ENCODE measurements at regions not wholly inside any gene's neighbourhood (a gene's known extent, or its start where the extent isn't known, plus 50 kb on each side); places are given as distances from the start of the nearest gene placed in this dataset.
"Not testable (repeated sequence)": the region's sequence is repeated elsewhere in the genome, so short reads cannot be mapped to it uniquely, and the experiment has no call there.

DNA sequence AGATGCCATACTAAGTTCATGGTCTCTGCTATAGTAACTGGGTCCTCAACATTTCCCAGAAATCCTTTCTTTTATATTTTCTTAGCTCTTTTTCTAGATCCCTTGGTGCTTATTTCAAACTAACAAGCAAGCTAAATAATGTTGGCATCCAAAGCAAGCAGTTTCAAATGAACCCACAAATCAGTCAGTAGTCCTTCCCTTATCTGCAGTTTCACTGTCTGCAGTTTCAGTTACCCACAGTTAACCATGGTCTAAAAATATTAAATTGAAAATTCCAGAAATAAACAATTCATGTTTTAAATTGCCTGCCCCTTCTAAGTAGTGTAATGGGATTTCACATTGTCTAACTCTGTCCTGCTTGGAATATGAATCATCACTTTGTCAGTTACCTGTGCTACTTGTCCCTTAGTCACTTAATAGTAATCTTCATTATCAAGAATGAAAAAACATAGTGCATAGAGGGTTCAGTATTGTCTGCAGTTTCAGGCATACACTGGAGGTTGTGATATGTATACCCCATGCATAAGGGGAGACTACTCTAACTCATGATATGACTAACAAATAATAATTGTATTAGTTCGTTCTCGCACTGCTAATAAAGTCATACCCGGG lies 633.7 kb downstream of the MECOM start:
- no peak for DNase-seq

DNA sequence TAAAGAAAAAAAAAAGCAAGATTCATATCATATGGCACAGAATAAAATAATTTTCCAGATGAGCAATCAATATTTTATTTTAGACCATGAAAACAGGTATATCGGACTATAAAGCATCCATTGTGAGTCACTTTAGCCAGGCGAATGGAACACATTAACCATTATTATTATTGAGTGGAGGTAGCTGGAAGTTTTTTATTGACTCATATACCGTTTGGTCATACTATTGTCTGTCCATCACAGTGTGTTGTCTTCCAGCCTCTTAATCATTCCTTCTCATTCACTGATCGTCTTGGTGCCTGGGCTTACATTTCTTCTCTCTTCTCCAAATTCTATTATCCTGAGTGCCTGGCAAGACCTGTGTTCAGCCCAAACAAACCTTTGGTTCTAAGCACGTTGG lies 634.8 kb downstream of the MECOM start:
- no peak for DNase-seq

DNA sequence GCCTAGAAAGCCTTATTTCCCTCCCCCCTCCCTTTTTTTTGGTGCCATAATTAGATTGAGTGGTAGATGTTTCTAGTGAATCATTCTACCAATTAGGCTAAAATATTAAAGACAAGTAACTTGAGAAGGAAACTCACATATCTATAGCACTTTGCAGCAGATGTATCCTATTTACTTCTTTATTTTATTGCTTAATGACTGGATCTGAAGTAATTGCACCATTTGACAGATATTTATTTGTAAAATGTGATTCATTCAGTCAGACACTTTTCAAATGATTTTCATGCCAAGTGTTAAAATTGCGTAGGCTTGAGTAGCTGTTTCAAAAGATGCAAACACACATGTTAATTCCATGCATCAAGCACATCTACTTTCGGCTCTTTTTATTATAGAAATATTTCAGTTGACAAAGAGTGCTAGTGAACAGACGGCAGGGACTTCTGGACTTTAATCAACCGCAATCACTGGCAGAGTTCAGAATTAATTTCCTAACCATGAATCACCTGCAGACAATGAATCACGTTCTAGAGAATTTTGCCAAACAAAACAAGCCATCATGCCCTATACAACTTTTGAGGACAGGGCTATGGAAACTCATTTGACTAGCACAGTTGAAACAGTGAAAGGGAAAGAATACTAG lies 636.8 kb downstream of the MECOM start:
- DNase-seq = no peak

DNA sequence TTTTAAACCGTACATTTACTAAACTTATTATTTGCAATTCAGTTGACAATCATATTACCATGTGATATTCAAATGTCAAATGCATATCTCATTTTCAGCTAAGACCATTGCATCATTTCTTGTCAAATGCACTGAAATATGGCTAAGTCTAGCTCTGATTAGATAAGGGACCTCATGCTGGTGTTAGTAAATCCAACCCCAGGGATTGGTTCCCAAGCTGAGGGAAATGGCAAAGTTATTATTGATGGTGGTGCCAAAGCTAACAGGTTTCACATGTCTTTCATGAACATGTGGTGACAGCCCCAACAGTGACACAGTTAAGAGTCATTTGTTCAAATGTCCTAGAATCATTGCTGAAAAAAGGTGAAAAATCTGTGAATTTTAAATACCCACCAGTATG lies 641.1 kb downstream of the MECOM start:
- no peak for DNase-seq

DNA sequence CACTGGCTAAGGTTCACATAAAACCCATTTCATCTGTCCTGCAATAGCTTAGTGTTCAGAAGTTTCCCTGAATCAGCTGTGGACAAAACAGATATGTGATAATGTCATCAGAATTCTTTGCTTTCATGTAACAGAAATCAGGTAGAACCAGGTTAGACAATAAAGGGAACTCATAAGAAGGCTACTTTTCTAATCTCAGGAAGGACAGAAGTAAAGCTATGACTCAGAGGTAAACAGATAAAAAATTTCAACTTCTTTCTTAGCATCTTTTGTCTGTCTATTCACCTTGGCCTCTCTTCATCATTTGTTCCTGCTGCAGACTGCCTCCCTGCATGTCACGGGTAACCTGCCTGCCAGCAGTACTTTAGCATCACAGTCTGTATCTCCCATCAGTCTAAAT lies 643.1 kb downstream of the MECOM start:
- no peak for DNase-seq

DNA sequence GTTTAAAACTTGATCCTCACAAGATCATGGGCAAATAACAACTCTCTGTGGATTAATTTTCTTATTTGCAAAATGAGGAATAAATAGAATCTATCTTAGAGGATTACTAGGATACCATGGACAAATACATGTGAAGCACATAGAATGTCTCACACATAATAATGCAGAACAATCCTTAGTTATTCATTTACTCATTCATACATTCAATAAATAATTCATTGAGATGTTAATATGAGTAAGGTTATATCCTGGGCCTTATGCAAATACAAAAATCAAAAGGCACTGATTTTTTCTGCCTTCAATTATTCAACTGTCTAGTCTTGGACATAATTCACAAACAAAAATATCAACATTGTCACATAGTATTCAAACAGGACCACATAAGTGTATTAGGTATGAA lies 654.1 kb downstream of the MECOM start:
- DNase-seq = no peak

DNA sequence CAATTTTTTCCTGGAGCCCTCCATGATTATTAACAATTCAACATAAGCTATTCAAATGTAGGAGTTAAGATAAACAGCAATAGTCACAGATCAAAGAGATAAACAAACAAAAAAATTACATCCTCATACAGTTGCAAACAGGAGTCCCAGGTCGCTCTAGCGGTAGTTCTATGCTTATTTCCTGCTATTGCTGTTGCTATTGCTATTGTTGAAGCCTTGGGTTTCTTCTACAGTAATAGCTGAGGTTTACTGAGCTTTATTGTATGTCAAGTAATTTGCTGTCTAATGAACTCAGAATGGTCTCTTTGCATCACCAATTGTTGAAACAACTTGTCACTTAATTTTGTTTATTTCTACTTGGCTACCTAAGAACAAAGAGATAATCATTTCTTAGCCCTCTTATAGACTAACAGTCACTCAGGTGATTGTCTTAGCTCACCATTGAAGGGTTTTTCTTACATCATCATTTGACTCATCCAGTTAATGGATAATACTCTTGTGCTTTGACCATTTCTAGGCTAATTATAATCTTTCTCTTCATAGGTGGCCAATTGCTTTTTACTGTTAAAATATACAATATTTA lies 654.6 kb downstream of the MECOM start:
- no peak for DNase-seq

DNA sequence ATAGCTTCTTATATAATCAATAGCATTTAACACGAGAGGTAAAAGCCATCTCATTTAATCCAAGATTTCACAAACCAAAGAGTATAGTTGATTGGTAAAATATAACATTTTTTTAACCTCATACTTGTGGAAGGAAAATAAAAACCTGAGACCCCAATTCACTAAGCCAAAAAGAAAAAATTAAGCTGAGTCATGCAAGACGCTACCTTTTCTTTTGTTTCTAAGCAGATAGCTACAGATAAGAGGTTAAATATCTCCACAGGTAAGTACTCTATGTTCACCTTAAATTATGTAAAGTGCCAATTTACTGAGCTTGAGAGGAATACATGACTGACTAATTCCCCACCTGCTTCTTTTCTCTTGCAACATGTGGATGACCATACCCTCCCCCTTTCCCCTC lies 656.4 kb downstream of the MECOM start:
- DNase-seq = no peak

DNA sequence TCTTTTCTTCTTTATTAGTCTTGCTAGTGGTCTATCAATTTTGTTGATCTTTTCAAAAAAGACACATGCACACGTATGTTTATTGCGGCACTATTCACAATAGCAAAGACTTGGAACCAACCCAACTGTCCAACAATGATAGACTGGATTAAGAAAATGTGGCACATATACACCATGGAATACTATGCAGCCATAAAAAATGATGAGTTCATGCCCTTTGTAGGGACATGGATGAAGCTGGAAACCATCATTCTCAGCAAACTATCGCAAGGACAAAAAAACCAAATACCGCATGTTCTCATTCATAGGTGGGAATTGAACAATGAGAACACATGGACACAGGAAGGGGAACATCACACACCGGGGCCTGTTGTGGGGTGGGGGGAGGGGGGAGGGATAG lies 657.1 kb downstream of the MECOM start:
- DNase-seq = not testable (repeated sequence)

DNA sequence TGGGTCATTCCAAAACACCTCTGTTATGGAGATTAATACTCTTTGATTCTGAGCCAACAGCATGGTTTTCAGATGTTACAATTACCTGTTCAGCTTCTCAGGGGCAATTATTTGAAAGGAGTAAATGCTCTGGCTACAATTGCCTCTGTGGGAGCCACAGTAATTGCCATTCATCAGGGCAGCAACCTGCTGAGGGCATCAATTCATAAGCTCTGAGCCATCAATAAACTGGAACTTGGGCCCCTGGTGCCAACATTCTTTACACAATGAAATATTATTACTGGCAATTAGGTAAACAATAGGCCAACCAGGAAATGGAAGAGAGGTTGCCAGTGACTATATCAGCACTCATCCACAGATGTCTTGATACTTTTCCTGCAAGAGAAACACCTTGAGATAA lies 660.8 kb downstream of the MECOM start:
- no peak for DNase-seq

DNA sequence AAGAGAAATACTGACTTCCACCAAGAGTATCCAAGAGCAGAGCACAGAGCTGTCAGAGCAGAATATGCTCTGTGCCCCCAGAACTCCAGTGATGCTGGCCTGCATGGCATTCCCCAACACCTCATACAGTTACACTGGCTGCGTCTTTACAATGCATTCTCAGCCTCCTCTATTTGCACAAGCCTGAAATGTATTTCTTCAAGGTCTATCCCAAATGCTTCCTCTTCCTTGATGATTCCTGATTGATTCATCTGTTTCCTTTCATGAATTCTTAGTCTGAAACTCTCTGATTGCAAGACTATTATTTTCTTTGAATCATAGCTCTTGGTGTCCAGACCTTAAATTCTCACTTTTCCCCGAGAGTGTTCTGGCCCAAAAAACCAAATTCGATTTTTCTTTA lies 664.7 kb downstream of the MECOM start:
- no peak for DNase-seq

DNA sequence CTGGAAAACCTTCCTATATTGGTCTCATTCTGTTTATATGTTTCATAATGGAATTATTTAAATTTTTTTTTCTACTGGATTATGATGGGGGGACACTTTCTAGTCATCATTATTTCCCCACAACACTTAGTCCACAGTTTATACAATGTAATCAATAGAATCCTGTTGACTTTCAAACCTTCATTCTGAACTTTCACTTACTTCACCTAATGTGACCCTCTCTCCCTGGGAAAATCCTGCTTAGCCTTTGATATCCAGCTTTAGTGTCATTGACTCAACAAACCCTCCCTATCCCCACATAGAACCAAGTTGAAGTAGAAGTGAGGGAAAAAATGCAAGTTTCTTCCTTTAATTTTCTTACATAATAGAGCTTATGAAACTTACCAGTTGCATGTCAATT lies 666.0 kb downstream of the MECOM start:
- no peak for DNase-seq

DNA sequence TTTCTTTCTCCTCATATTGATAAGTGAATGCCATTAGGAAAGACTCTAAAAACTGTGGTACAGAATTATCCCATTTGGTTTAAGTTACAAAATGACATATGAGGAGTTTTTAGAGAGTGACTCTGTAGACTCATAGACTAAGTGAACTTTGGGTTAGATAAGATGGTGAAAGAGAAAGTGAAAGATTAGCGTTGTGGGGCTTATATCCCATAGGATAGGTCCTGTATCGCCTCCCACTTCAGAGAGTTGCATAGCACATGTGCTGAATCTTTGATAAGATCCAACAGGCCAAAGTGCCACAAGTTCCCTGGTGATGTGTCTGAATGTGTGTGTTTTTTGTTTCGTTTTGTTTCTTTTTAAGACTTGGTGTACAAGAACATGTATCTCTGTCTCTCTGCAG lies 666.9 kb downstream of the MECOM start:
- no peak for DNase-seq

DNA sequence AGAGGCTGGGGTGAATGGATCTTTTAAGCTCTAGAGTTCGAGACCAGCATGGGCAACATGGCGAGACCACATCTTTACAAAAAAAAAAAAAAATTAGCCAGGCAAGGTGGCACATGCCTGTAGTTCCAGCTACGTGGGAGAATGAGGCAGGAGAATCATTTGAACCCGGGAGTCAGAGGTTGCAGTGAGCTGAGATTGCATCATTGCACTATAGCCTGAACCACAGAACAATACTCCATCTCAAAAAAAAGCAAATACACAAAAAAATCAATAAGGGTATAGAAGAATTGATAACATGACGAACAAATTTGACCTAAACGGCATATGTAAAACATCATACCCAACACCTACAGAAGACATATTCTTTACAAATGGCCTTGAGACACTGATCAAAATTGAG lies 668.4 kb downstream of the MECOM start:
- no peak for DNase-seq

DNA sequence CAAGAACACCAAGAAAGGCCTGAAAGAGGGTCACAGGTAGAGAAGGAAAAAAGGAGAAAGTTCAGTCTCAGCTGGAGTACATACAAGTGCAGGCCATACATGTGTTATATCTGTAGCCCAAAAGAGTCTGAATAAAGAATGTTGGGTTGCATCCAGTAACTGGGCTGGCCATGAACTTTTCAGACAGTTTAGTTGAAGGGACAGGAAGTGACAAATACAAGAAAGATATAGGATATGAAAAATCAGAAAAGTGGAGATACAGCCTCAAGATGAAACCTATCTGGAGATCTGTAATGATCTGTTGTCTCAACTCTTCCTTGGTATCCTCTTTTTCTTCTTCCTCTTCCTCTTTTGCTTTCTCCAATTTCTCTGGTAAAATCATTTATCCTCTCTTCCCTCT lies 671.7 kb downstream of the MECOM start:
- no peak for DNase-seq

DNA sequence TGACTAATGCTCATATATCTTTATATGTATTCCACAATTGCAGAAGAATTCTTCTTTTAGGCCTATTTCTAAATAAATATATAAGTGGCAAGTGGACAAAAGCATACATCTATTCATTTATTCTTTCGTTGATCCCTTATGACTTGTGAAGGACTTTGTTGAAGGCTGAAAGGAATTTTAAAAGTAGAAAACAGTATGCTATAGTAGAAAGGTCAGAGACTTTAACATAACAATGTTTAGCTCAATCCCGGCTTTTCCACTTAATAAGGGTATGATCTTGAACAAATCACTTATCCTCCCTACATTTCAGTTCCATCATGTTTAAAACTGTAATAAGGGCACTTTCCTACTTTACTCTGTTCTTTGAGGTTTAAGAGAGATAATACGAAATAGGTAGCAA lies 672.9 kb downstream of the MECOM start:
- DNase-seq = no peak

DNA sequence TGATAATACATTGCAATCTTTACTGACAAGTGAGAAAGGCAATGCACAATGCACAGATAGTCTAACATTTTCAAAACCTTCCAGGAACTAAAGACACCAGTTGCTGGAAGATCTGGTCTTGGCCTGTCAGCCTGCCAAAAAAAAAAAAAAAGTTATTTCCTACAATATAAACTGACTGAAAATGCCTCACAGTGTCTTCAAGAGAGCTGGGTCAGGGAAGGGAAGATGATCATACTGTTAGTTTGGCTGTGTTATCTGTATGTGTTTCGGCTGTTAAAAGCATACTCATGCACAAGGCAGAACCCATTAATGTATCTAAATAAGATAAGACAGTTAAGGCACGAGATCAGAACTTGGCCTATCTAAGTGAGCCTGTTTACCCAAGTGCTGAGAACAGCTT lies 673.4 kb downstream of the MECOM start:
- no peak for DNase-seq

DNA sequence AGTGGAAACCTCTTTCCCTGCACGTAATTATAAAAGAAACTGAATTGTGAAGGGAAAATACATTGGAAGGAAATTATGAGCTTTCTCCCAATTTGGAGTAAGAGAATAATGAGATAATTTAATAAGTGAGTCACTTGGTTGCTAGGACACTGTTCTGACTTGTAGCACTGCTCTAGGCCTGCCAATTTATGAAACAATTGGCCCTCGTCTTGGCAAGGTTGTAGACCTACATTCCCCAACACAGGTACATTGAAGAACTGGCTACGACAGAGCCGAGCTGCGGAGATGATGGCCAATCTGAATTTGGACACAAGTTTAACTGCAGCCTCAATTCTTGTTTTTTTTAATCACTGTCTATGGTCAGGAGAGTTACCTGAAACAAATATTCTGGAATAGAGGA lies 674.1 kb downstream of the MECOM start:
- no peak for DNase-seq

DNA sequence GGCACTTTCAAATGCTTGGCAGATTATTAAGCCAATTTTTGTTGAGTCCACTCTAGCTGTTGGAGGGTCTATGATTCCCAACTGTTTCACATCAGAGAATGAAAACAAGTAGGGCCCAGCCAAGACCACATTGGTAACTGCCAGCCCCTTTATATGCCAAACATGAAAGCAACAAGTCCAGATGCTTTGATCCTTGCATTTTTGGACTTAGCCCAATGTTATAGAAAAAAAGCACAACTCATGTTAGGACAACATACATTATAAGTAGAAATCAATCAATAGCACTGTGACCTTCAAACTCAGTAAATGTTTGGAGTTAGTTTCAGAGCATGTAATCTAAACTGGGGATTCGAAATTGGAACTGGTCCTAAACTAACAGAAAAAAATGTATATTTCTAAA lies 674.7 kb downstream of the MECOM start:
- no peak for DNase-seq

DNA sequence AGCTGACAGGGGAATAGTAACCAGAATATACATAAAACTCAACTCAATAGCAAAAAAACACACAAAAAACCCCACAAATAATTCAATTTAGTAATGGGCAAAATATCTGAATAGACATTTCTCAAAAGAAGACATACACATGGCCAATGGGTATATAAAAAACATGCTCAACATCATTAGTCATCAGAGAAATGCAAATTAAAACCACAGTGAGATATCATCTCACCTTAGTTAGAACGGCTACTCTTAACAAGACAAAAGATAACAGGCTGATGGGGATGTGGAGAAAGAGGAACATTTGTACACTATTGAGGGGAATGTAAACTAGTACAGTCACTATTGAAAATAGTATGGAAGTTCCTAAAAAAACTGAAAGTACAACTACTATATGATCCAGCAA lies 678.6 kb downstream of the MECOM start:
- no peak for DNase-seq

DNA sequence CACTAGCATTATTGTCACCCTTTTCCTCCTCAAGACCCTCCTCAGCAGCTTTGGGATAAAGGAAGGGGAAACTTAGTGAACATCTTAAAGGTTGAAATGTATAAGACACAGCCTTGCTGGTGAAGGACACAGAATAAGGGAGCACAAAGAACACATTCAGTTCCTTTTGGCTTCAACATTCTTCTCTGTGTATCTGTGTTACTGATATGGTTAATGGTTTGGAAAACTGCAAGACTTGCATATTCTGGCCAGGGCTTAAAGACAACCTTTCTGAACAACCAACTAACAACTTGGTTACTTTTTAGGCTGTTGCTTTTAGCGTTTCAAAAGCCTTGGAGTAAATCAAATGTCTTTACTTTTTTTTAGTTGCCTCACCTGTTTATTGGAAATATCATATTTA lies 680.5 kb downstream of the MECOM start:
- no peak for DNase-seq

DNA sequence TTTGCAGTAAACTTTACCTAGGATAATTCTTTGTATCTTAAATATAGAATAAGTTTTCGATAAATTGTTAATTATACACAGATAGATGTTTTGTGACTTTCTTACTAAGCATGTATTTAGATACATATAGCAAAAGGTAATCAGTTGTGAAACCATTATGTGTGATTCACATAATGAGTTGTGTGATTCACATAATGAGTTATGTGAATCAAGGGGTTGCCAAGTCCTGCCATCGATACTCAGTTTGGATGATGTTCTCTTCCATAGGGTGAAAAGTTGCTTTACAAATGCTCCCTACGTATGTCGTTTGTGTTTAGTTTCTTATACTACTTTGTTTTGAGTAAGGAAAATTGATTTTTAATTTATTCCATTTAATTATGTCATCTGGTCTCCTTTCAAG lies 682.1 kb downstream of the MECOM start:
- no peak for DNase-seq

DNA sequence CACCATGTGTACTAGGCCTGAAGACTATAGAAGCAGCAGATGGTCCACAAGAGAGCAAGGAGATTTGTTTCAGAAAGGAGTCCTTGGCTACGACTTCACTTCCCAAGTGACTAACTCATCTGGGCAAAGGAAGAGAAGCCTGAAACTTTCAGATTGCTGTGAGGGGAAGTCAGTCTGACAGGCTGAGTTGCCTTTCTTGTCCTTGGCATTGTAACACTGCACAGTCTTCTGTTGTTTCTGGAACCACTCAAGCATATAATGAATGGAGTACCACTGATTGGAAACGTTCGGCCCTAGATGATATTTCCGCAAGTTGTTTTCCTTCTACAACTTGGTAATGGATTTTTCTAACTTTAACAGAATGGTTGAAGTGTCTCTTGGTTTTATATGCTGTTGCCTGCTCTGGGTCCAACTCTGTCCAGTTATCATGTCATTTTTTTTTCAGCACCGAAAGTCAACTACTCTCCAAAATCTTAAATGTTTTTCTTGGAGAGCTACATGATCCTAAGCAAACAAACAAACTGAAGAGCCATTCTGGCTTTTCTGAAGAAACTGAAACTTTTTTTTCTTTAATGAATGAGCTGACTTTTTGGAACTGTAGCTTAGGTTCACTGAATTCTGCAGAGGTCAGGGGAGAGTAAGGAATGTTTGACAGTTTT lies 685.7 kb downstream of the MECOM start:
- no peak for DNase-seq

DNA sequence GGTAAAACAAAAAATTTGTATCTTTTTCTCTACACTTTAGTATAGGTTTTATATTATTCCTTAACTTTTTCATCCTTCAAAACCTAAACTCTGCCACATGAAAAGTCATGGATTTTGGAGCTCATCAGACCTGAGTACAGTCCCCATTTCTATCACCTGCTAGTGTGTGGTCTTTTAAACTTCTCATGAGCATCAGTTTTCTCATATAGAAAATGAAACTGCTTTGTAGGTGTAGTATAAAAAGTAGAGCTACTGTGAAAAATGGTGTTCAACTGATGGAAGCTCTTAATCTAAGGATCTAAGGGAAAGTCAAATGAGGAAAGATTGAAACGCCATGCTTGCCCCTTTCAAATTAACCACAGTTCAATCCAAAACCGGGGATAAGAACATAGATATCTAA lies 686.5 kb downstream of the MECOM start:
- no peak for DNase-seq

DNA sequence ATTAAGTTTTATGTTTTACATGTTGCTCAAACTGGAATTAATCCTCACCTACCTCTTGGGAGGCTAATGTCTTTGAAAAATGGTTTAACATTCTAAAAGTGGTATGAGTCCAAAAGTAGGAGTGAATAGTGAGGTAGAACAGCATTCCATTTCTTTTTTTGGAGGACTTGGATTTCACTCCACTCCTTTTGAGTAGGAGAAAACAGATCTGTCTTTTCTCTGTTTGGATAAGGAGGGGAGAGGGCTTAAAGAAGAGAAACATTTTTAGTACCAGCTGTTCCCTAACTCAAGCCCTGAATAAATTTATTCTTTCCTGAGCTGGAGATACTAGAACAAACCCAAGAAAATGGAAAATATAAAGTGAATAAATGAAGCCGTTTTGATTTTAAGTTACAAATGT lies 687.9 kb downstream of the MECOM start:
- no peak for DNase-seq

All from activated CD8-positive, alpha-beta memory T cell treated with anti-CD3 and anti-CD28 coated beads for 24 hours (primary cell).